Ovary (tissue), 3 donors: ENCODE measurements at regions not wholly inside any gene's neighbourhood (a gene's known extent, or its start where the extent isn't known, plus 50 kb on each side); places are given as distances from the start of the nearest gene placed in this dataset.

Experiments used
- POLR2A ChIP-seq: fragments of 450-650 bp; IDR thresholded peaks from one replicate; pipeline ENCODE4 v1.6.1; 2017; ENCODE audit warnings: antibody characterized with exemption, mild to moderate bottlenecking, moderate library complexity
- TF ChIP-seq, protein P1 (sequence below), 3 donors: fragments of 450-650 bp in 2 of 3; fragments of 200-600 bp in 1 of 3; IDR thresholded peaks; one replicate each; pipeline versions ENCODE4 v1.5.1 to v1.8.0; 2016 to 2022; ENCODE audit warnings: antibody characterized with exemption in 3 of 3, mild to moderate bottlenecking in 1 of 3
- donor health status: DM: no; HTN: no; CAD: no.

DNA sequence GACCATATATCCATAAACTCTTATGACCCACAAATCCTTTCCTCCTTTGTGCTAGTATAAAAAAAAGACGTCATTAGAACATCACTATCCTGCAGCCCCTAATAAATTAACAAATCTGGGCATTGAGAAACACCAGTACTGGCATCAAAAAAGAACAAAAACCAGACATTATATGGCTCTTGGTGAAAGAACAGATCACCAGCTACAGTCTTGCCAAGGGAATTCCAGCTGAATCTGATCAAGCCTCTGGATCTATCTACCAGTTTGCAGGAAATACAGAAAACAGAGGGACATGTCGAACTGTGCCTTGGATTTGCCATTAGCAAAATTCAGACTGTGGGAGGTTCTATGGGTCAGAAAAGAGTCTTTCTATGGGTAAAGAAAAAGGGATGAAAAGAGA lies 93.7 kb upstream of the DDX18 start:
- TF ChIP-seq, protein P1, sequence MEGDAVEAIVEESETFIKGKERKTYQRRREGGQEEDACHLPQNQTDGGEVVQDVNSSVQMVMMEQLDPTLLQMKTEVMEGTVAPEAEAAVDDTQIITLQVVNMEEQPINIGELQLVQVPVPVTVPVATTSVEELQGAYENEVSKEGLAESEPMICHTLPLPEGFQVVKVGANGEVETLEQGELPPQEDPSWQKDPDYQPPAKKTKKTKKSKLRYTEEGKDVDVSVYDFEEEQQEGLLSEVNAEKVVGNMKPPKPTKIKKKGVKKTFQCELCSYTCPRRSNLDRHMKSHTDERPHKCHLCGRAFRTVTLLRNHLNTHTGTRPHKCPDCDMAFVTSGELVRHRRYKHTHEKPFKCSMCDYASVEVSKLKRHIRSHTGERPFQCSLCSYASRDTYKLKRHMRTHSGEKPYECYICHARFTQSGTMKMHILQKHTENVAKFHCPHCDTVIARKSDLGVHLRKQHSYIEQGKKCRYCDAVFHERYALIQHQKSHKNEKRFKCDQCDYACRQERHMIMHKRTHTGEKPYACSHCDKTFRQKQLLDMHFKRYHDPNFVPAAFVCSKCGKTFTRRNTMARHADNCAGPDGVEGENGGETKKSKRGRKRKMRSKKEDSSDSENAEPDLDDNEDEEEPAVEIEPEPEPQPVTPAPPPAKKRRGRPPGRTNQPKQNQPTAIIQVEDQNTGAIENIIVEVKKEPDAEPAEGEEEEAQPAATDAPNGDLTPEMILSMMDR (IDR thresholded peaks at IDR 0.05) = no peak
- no peak for TF ChIP-seq POLR2A
